ENCODE measurements at regions not wholly inside any gene's neighbourhood (a gene's known extent, or its start where the extent isn't known, plus 50 kb on each side); places are given as distances from the start of the nearest gene placed in this dataset.

GRCh38 chr5:167892352-167893115 is 398.9 kb upstream of the WWC1 start:
- no peak for DNase-seq

GRCh38 chr5:167893271-167893670 is 398.2 kb upstream of the WWC1 start:
- DNase-seq = no peak

GRCh38 chr5:167894631-167895472 is 396.6 kb upstream of the WWC1 start:
- DNase-seq = no peak

- DNase-seq = no peak
Measured at GRCh38 chr5:167895899-167896659, 395.4 kb upstream of the WWC1 start.

GRCh38 chr5:167896814-167897213 is 394.6 kb upstream of the WWC1 start:
- DNase-seq = no peak

- DNase-seq = no peak
Measured at GRCh38 chr5:167897371-167897770, 394.1 kb upstream of the WWC1 start.

- DNase-seq = no peak
Measured at GRCh38 chr5:167898361-167899042, 392.9 kb upstream of the WWC1 start.

GRCh38 chr5:167899490-167900070 is 391.9 kb upstream of the WWC1 start:
- DNase-seq = no peak

GRCh38 chr5:167900340-167900935 is 391.0 kb upstream of the WWC1 start:
- DNase-seq = no peak

GRCh38 chr5:167902298-167902697 is 389.1 kb upstream of the WWC1 start:
- DNase-seq = no peak

- no peak for DNase-seq
Measured at GRCh38 chr5:167903243-167903642, 388.2 kb upstream of the WWC1 start.

- DNase-seq = no peak
Measured at GRCh38 chr5:167903659-167904058, 387.8 kb upstream of the WWC1 start.

- DNase-seq = no peak
Measured at GRCh38 chr5:167905919-167906853, 385.3 kb upstream of the WWC1 start.

- no peak for DNase-seq
Measured at GRCh38 chr5:167908606-167909005, 382.8 kb upstream of the WWC1 start.

GRCh38 chr5:167912941-167913665 is 378.3 kb upstream of the WWC1 start:
- no peak for DNase-seq

- DNase-seq = no peak
Measured at GRCh38 chr5:167915237-167915636, 376.2 kb upstream of the WWC1 start.

- no peak for DNase-seq
Measured at GRCh38 chr5:167916261-167916691, 375.2 kb upstream of the WWC1 start.

GRCh38 chr5:167916706-167917105 is 374.7 kb upstream of the WWC1 start:
- DNase-seq = no peak

GRCh38 chr5:167918184-167918812 is 373.1 kb upstream of the WWC1 start:
- DNase-seq = no peak

All from stimulated activated CD4-positive, alpha-beta T cell treated with anti-CD3 and anti-CD28 coated beads, Interleukin-2, amount 100 ng/mL, for 48 hours (primary cell).